Stomach (tissue), 4 donors: ENCODE measurements at regions not wholly inside any gene's neighbourhood (a gene's known extent, or its start where the extent isn't known, plus 50 kb on each side); places are given as distances from the start of the nearest gene placed in this dataset.

Source experiments
- CTCF ChIP-seq, 7 experiments: fragments of 450-650 bp in 4 of 7; fragments of 200-600 bp in 3 of 7; sonication (generic) in 3 of 7; IDR thresholded peaks; one replicate each; pipeline ENCODE4 v1.5.1; 2016 to 2019; ENCODE audit warnings: antibody characterized with exemption in 7 of 7, control low read depth in 2 of 7, mild to moderate bottlenecking in 1 of 7
- EP300 ChIP-seq: sonication (generic); formaldehyde crosslinking; IDR thresholded peaks from one replicate; pipeline ENCODE4 v1.6.1; 2017; ENCODE audit warnings: antibody characterized with exemption
- POLR2A ChIP-seq, 4 donors: fragments of 450-650 bp; IDR thresholded peaks; one replicate each; pipeline ENCODE4 v1.6.1; 2016; ENCODE audit warnings: antibody characterized with exemption in 4 of 4, control low read depth in 2 of 4, mild to moderate bottlenecking in 1 of 4, moderate library complexity in 1 of 4
- POLR2AphosphoS5 ChIP-seq, 3 donors: sonication (generic); formaldehyde crosslinking; IDR thresholded peaks; one replicate each; pipeline ENCODE4 v1.6.1; 2016; ENCODE audit warnings: antibody characterized with exemption in 3 of 3

- TF ChIP-seq EP300 (no peak), POLR2A (IDR thresholded peaks at IDR 0.05) (no peak), POLR2AphosphoS5 (IDR thresholded peaks at IDR 0.05) (no peak), CTCF (IDR thresholded peaks at IDR 0.05) (no peak)
These were observed 119.2 kb downstream of the ARRDC3 start for GRCh38 chr5:91263898-91264297.
